Cardiac muscle cell (in vitro differentiated cells and primary cell): ENCODE measurements at regions not wholly inside any gene's neighbourhood (a gene's known extent, or its start where the extent isn't known, plus 50 kb on each side); places are given as distances from the start of the nearest gene placed in this dataset.

Experiments
- DNase-seq, 2 donors: peaks; one replicate each; pipeline versions ENCODE4 v3.0.0 to v3.0.0-alpha.2; 2010 to 2017; ENCODE audit warnings: low read depth in 1 of 2, low spot score in 1 of 2
- H3K27ac ChIP-seq: fragments of 200-600 bp; sonication (generic); 2 replicates; pipeline ENCODE4 v1.5.1; 2016
- H3K27me3 ChIP-seq: fragments of 200-600 bp; sonication (generic); 2 replicates; pipeline ENCODE4 v1.6.0; 2016; ENCODE audit warnings: control low read depth
- H3K36me3 ChIP-seq: fragments of 200-600 bp; sonication (generic); 2 replicates; pipeline ENCODE4 v1.5.1; 2016; ENCODE audit warnings: control low read depth
- H3K4me1 ChIP-seq: fragments of 200-600 bp; sonication (generic); 2 replicates; pipeline ENCODE4 v1.8.1; 2017; ENCODE audit warnings: low read depth, mild to moderate bottlenecking, mixed run types
- H3K4me3 ChIP-seq: fragments of 200-600 bp; sonication (generic); 2 replicates; pipeline ENCODE4 v1.5.1; 2016; ENCODE audit warnings: mild to moderate bottlenecking
- H3K9me3 ChIP-seq: fragments of 200-600 bp; sonication (generic); 2 replicates; pipeline ENCODE4 v1.5.1; 2017; ENCODE audit warnings: low read depth, mild to moderate bottlenecking, control low read depth
- CTCF ChIP-seq: IDR thresholded peaks from 2 replicates; pipeline ENCODE4 v1.5.1; 2012; ENCODE audit warnings: low read depth, mild to moderate bottlenecking, low read length

DNA sequence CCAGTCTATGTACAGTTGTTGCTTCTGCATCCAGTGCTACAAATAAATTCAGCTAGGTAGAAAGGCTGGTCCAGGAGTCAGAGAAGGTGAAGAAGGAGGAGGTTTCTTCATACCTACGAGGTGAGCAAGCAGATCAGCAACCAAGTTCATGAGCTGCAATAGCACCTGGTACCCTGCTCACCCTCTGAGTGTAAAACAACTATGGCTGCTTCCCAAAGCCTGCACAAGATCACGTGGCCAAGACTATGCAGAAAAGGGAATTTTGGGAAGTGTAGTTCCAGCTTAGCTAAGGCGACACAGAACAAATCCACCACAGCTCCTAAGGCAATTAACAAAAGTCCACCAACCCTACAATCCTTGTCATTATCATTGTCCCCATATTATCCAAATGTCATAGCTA, 95.9 kb upstream of the AUTS2 start:
- Histone ChIP-seq H3K36me3 (no peaks in the 10 kb centered on the region), H3K4me3 (no peak overlapping the region), H3K4me1 (peaks cover 6% of the 10 kb centered on the region), H3K27me3 (peaks cover 5% of the 10 kb centered on the region), H3K27ac (no peak overlapping the region), H3K9me3 (no peaks in the 10 kb centered on the region)
- no peak for TF ChIP-seq CTCF
- no peak for DNase-seq

DNA sequence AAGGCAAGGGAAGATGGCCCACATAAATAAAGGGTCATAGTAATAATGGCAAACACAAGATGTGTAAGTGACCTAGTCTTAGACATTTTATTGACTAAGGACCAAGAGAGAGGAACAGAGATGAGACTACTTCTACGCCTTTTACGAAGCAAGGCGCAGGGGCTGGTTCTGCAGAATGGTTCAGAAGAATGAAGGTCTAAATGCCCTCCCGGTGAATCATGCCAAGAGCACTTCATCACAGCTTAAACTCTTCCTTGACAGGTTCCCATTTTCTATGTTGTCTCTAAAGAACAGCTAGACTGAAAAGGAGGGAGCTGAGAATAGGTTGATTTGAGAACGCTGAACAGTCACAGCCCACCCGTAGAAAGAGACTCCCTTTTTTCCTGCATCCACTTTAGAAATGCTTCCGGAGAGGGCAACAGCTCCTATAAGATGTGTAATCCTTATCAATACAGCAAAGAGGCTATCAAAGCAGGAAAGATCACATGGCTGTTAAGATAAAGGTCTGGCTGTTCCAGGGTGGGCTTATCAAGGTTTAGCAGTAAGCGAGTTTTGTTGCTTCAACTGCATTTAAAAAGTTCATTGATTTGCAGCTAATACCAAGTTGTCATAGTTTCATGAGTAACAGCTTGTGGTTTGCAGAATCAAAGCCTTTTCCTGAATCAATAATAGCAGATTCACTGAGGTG, 93.4 kb upstream of the AUTS2 start:
- H3K4me1 ChIP-seq, result peaks cover 6% of the 10 kb centered on the region
- no peak overlapping the region for H3K4me3 ChIP-seq
- H3K27me3 ChIP-seq, result peaks cover 5% of the 10 kb centered on the region
- H3K27ac ChIP-seq, result no peak overlapping the region
- no peak for DNase-seq
- no peaks in the 10 kb centered on the region for H3K36me3 ChIP-seq
- no peak for TF ChIP-seq CTCF
- H3K9me3 ChIP-seq, result no peaks in the 10 kb centered on the region

- H3K27me3 ChIP-seq, result peaks cover 5% of the 10 kb centered on the region
- no peak for DNase-seq
- no peak for TF ChIP-seq CTCF
- no peaks in the 10 kb centered on the region for H3K36me3 ChIP-seq
- no peak overlapping the region for H3K27ac ChIP-seq
- peaks cover 6% of the 10 kb centered on the region for H3K4me1 ChIP-seq
- H3K4me3 ChIP-seq, result no peak overlapping the region
- no peaks in the 10 kb centered on the region for H3K9me3 ChIP-seq
These were observed 89.5 kb upstream of the AUTS2 start for GRCh38 chr7:69508736-69509135.

GRCh38 chr7:69510114-69510513, 88.2 kb upstream of the AUTS2 start:
- Histone ChIP-seq H3K4me3 (no peak overlapping the region), H3K4me1 (no peaks in the 10 kb centered on the region), H3K9me3 (no peaks in the 10 kb centered on the region), H3K36me3 (no peaks in the 10 kb centered on the region), H3K27ac (no peak overlapping the region), H3K27me3 (peaks cover 5% of the 10 kb centered on the region)
- TF ChIP-seq CTCF, result no peak
- no peak for DNase-seq

DNA sequence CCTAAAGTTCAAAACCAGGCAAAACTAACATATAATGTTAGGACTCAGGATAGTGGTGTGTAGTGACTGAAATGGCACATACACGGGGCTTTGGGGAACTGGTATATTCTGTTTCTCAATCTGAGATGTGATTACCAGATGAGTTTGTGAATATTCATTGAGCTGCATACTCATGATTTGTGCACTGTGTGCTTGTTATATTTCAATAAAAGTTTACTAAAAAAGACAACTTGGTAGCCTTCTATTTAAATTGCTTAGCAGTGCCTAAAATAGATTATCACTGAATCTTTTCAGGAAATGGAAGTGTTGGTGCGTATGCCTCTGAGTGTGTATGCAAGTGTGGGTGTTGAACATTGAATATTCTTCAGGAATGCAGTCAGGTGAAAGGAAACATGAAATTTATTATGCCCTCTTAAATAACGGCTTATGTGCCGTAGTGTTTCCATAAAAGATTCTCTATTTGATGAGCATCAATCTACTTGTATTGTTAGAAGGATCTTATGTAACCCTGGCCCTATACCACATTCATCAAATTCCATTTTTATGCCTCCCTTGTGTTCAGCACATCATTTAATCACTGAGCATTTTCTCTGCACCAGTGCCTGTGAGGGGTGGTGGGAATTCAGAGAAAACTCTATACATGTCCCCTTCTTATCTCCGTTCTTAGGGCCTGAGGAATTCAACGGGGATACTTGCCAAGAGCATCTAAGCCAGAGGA, 82.6 kb upstream of the AUTS2 start:
- Histone ChIP-seq H3K27ac (no peak overlapping the region), H3K36me3 (no peaks in the 10 kb centered on the region), H3K4me1 (no peaks in the 10 kb centered on the region), H3K9me3 (no peaks in the 10 kb centered on the region), H3K4me3 (no peak overlapping the region), H3K27me3 (peaks cover 5% of the 10 kb centered on the region)
- DNase-seq, result peak in 1 of 2 donors; percentile 44
- no peak for TF ChIP-seq CTCF
